ENCODE measurements at regions not wholly inside any gene's neighbourhood (a gene's known extent, or its start where the extent isn't known, plus 50 kb on each side); places are given as distances from the start of the nearest gene placed in this dataset.

- H3K4me1 ChIP-seq (ENCODE audit: control insufficient read depth in 2 of 2, insufficient read depth in 1 of 2, low read depth in 1 of 2, low read length in 2 of 2): no peaks in the 10 kb centered on the region
- H2BK120ac ChIP-seq (ENCODE audit: low read depth, low read length): no peak overlapping the region
- H4K91ac ChIP-seq (ENCODE audit: low read depth, low read length, poor library complexity): no peak overlapping the region
- no CpG with 5 or more reads among the region's 1 CpG for WGBS, 2 donors (ENCODE audit: extremely low coverage in 2 of 2, insufficient read length in 2 of 2, insufficient replicate concordance in 1 of 2)
- H3K4me3 ChIP-seq (ENCODE audit: low read length in 2 of 2): no peak overlapping the region
- no peak overlapping the region for H3K4ac ChIP-seq (ENCODE audit: low read length)
- no peak overlapping the region for H2BK5ac ChIP-seq (ENCODE audit: low read length)
- no peak overlapping the region for H2BK12ac ChIP-seq (ENCODE audit: low read length)
- H2AK5ac ChIP-seq (ENCODE audit: low read depth, low read length): no peak overlapping the region
- H3K27me3 ChIP-seq (ENCODE audit: control insufficient read depth in 3 of 3, insufficient read depth in 3 of 3, low read depth in 1 of 3, low read length in 3 of 3): no peaks in the 10 kb centered on the region
- no peaks in the 10 kb centered on the region for H3K36me3 ChIP-seq (replicated peaks in 1 of 2; ENCODE audit: control insufficient read depth in 2 of 2, insufficient read depth in 2 of 2, low read length in 2 of 2)
- H3K9me3 ChIP-seq (replicated peaks in 1 of 2; ENCODE audit: control insufficient read depth in 2 of 2, insufficient read depth in 1 of 2, low read depth in 1 of 2, low read length in 2 of 2): no peaks in the 10 kb centered on the region
- no peak overlapping the region for H3K14ac ChIP-seq (ENCODE audit: low read length)
- H2BK15ac ChIP-seq (ENCODE audit: low read length): no peak overlapping the region
- H4K8ac ChIP-seq (ENCODE audit: low read depth, low read length): no peak overlapping the region
- no peak overlapping the region for H3K23ac ChIP-seq (ENCODE audit: low read depth, low read length, poor library complexity)
- no peak overlapping the region for H3K4me2 ChIP-seq (ENCODE audit: insufficient read depth, low read length, poor library complexity, severe bottlenecking)
- no peak for DNase-seq (ENCODE audit: low spot score)
- H3K27ac ChIP-seq (replicated peaks; ENCODE audit: low read length): no peak overlapping the region
- no peak overlapping the region for H3K9ac ChIP-seq (ENCODE audit: low read depth, low read length, poor library complexity)
- H3K79me1 ChIP-seq (ENCODE audit: low read depth, low read length): peaks cover 2% of the 10 kb centered on the region
- H3K18ac ChIP-seq (ENCODE audit: low read length): no peak overlapping the region
- H2AFZ ChIP-seq (ENCODE audit: low read length): no peak overlapping the region
Measured at GRCh38 chr3:19596408-19596807, 337.6 kb downstream of the EFHB start.

GRCh38 chr3:19595884-19596283, 338.1 kb downstream of the EFHB start:
- H2BK5ac ChIP-seq (ENCODE audit: low read length): no peak overlapping the region
- H3K4ac ChIP-seq (ENCODE audit: low read length): no peak overlapping the region
- no peaks in the 10 kb centered on the region for H3K36me3 ChIP-seq (replicated peaks in 1 of 2; ENCODE audit: control insufficient read depth in 2 of 2, insufficient read depth in 2 of 2, low read length in 2 of 2)
- no peak overlapping the region for H3K14ac ChIP-seq (ENCODE audit: low read length)
- H2AK5ac ChIP-seq (ENCODE audit: low read depth, low read length): no peak overlapping the region
- no peak overlapping the region for H4K91ac ChIP-seq (ENCODE audit: low read depth, low read length, poor library complexity)
- no peak overlapping the region for H3K4me2 ChIP-seq (ENCODE audit: insufficient read depth, low read length, poor library complexity, severe bottlenecking)
- no peak overlapping the region for H2AFZ ChIP-seq (ENCODE audit: low read length)
- no peak overlapping the region for H2BK15ac ChIP-seq (ENCODE audit: low read length)
- no peaks in the 10 kb centered on the region for H3K27me3 ChIP-seq (ENCODE audit: control insufficient read depth in 3 of 3, insufficient read depth in 3 of 3, low read depth in 1 of 3, low read length in 3 of 3)
- no peaks in the 10 kb centered on the region for H3K4me1 ChIP-seq (ENCODE audit: control insufficient read depth in 2 of 2, insufficient read depth in 1 of 2, low read depth in 1 of 2, low read length in 2 of 2)
- no peak for DNase-seq (ENCODE audit: low spot score)
- WGBS, 2 donors (ENCODE audit: extremely low coverage in 2 of 2, insufficient read length in 2 of 2, insufficient replicate concordance in 1 of 2): no CpG with 5 or more reads among the region's 1 CpG
- H3K18ac ChIP-seq (ENCODE audit: low read length): no peak overlapping the region
- no peak overlapping the region for H3K9ac ChIP-seq (ENCODE audit: low read depth, low read length, poor library complexity)
- H3K4me3 ChIP-seq (ENCODE audit: low read length in 2 of 2): no peak overlapping the region
- H2BK120ac ChIP-seq (ENCODE audit: low read depth, low read length): no peak overlapping the region
- no peak overlapping the region for H2BK12ac ChIP-seq (ENCODE audit: low read length)
- H3K23ac ChIP-seq (ENCODE audit: low read depth, low read length, poor library complexity): no peak overlapping the region
- H3K79me1 ChIP-seq (ENCODE audit: low read depth, low read length): peaks cover 2% of the 10 kb centered on the region
- H3K27ac ChIP-seq (replicated peaks; ENCODE audit: low read length): no peak overlapping the region
- H4K8ac ChIP-seq (ENCODE audit: low read depth, low read length): no peak overlapping the region
- H3K9me3 ChIP-seq (replicated peaks in 1 of 2; ENCODE audit: control insufficient read depth in 2 of 2, insufficient read depth in 1 of 2, low read depth in 1 of 2, low read length in 2 of 2): no peaks in the 10 kb centered on the region
